Effector memory CD8-positive, alpha-beta T cell (primary cell): ENCODE measurements at regions not wholly inside any gene's neighbourhood (a gene's known extent, or its start where the extent isn't known, plus 50 kb on each side); places are given as distances from the start of the nearest gene placed in this dataset.

Source experiments
- ATAC-seq: fragments of 150-1000 bp; cut with Tn5 transposase; replicated peaks from 2 replicates; pipeline ENCODE4 v1.10.0; 2021; ENCODE audit warnings: mild to moderate bottlenecking, moderate library complexity
- DNase-seq, 3 experiments: peaks; one replicate each; pipeline ENCODE4 v3.0.0; 2021
- H3K27ac Mint-ChIP-seq, 2 donors: one replicate each; pipeline ENCODE4 v1.8.0; 2022; ENCODE audit warnings: mild to moderate bottlenecking in 2 of 2, mixed read lengths in 2 of 2, moderate library complexity in 2 of 2
- H3K27me3 Mint-ChIP-seq, 2 donors: one replicate each; pipeline ENCODE4 v1.8.0; 2022; ENCODE audit warnings: mixed read lengths in 2 of 2
- H3K36me3 Mint-ChIP-seq: one replicate; pipeline ENCODE4 v1.8.0; 2022; ENCODE audit warnings: mild to moderate bottlenecking, moderate library complexity, mixed read lengths; ENCODE audit not compliant: insufficient read depth
- H3K4me1 Mint-ChIP-seq, 2 donors: one replicate each; pipeline ENCODE4 v1.8.0; 2022; ENCODE audit warnings: low read depth in 2 of 2, mixed read lengths in 2 of 2
- H3K4me3 Mint-ChIP-seq, 2 donors: one replicate each; pipeline ENCODE4 v1.8.0; 2022; ENCODE audit warnings: mild to moderate bottlenecking in 2 of 2, mixed read lengths in 2 of 2, moderate library complexity in 2 of 2
- H3K9me3 Mint-ChIP-seq, 2 donors: one replicate each; pipeline ENCODE4 v1.8.0; 2022; ENCODE audit warnings: mixed read lengths in 2 of 2

DNA sequence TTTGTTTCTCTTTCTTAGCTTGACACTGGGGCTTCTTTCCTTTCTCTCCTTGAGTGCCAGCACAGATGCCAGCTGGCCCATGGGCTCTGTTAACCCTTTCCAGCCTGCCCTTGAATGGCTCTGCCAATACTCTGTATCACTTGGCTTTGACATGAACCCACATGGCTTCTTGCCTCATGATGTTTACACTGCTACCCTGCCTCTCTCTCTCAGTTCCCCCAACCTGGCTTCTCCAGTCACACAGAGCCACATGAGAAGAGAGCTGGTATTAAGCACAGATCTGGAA, 262.4 kb downstream of the OMA1 start:
- Mint-ChIP-seq H3K4me3 (no peak overlapping the region), H3K4me1 (no peaks in the 10 kb centered on the region), H3K27me3 (no peaks in the 10 kb centered on the region), H3K36me3 (no peaks in the 10 kb centered on the region), H3K27ac (no peak overlapping the region), H3K9me3 (no peaks in the 10 kb centered on the region)
- ATAC-seq (no peak), DNase-seq (no peak)

DNA sequence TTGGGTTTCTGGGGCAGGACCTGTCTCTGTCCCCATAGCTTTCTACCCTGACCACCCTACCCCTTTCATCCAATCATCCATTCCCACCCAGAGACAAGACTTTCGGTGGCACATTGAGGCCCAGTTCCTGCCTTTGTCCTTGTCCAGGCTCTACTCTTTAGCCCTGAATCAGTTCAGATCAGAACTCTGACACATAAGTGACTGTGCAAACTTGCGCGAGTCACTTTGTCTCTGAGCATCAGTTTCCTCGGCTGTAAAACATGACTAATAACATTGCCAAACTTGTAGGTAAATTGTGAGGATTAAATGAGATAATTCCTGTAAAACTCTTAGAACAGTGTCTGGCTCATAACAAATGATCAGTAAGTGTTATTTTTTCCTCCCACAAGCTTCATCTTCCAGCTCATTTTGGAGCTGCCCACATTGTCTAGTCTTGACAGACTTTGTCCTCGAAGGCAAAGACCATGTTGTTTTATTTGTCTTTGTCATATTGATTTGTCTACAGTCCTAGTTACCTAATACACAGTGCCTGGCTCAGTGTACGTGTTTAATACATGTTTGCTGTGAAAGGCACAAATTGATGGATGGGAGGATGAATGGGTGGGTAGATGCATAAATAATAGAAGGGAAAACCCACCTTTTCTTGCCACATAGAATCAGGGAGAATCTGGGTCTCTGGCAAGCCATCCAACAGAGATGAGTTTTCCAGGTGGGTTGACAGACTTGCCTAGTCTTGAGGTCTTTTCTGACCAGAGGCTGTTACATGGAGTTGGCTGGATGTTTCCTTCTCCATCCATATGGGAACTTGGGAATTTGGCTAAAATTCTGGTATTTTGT, 262.9 kb downstream of the OMA1 start:
- no peak for DNase-seq
- no peaks in the 10 kb centered on the region for H3K36me3 Mint-ChIP-seq
- no peak for ATAC-seq
- H3K4me1 Mint-ChIP-seq, result no peaks in the 10 kb centered on the region
- no peaks in the 10 kb centered on the region for H3K9me3 Mint-ChIP-seq
- no peak overlapping the region for H3K4me3 Mint-ChIP-seq
- H3K27me3 Mint-ChIP-seq, result no peaks in the 10 kb centered on the region
- no peak overlapping the region for H3K27ac Mint-ChIP-seq

DNA sequence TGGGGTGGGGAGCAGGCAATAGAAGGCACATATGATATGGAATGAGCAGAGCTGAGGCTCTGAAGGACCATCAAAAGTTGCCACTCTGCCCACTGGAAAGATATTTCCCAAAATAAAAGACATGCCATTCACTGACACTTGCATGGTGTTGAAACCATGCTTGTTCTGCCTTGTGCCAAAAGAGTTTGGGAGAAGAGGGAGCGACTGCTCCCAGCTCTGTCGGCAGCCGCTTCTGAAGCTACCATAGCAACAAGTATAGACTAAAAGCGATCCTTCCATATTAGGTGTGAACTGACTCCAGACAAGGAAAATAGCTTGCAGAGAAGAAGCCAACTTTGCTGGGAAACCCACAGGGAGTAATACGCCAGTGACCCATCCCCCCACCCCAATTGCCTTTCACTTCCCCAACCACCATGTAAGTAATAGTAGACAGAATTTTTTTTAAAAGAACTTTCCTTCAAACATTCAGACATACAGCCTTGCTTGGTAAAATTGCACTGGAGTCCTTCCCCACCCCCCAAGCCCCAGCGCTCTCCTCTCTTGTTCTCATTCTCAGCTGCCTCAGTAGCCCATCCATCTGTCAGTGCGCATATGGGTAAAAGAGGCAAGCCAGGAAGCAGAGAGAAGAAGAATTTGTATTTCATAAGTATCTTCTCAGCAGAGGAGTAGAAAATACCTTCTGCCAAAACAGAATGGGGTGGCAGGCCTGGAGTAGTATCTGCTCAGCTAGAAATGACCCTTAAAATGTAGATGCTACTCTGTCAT, 263.7 kb downstream of the OMA1 start:
- no peaks in the 10 kb centered on the region for H3K27me3 Mint-ChIP-seq
- ATAC-seq (no peak), DNase-seq (no peak)
- H3K4me1 Mint-ChIP-seq, result no peaks in the 10 kb centered on the region
- H3K36me3 Mint-ChIP-seq, result no peaks in the 10 kb centered on the region
- H3K27ac Mint-ChIP-seq, result no peak overlapping the region
- no peaks in the 10 kb centered on the region for H3K9me3 Mint-ChIP-seq
- no peak overlapping the region for H3K4me3 Mint-ChIP-seq

DNA sequence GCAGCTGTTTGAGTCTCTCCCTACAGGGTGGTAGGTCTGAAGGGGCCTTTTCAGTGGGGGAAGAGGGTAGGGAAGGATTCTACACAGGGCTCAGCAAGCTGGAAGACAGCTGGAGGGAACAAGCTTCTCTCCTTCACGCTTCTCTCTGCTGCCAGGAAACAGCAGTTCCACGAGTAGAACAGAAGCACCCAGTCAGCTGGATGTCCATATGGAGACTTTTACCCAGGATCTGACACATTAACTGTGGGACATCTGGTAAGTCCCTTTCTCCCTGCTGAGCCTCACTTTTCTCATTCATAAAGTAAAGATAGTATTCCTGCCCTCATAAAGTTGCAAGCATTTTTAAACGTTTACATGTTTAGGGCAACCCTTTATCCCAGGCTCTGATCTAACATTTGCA, 280.3 kb downstream of the OMA1 start:
- Mint-ChIP-seq H3K36me3 (no peaks in the 10 kb centered on the region), H3K4me1 (no peaks in the 10 kb centered on the region), H3K9me3 (no peaks in the 10 kb centered on the region), H3K4me3 (no peak overlapping the region), H3K27ac (no peak overlapping the region), H3K27me3 (no peaks in the 10 kb centered on the region)
- DNase-seq (no peak), ATAC-seq (no peak)

DNA sequence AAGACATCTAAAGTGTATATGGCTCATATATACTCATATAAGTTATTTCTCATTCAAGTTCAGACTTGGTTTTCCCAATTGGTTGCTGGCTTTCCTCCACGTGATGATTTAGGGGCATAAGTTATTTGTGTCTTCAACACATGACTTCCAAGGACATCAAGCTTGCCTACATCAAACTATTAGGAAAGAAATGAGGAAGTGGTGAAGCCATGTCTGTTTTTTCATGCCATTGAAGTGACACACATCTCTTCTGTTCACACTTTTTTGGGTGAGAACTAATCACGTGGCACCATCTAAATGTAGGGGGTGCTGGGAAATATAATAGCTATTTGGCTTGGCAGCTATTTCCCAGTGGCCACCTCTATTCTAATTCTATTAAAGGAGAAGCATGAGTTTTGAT, 282.1 kb downstream of the OMA1 start:
- no peaks in the 10 kb centered on the region for H3K4me1 Mint-ChIP-seq
- no peaks in the 10 kb centered on the region for H3K9me3 Mint-ChIP-seq
- no peaks in the 10 kb centered on the region for H3K27me3 Mint-ChIP-seq
- DNase-seq (no peak), ATAC-seq (no peak)
- no peaks in the 10 kb centered on the region for H3K36me3 Mint-ChIP-seq
- H3K4me3 Mint-ChIP-seq, result no peak overlapping the region
- H3K27ac Mint-ChIP-seq, result no peak overlapping the region

DNA sequence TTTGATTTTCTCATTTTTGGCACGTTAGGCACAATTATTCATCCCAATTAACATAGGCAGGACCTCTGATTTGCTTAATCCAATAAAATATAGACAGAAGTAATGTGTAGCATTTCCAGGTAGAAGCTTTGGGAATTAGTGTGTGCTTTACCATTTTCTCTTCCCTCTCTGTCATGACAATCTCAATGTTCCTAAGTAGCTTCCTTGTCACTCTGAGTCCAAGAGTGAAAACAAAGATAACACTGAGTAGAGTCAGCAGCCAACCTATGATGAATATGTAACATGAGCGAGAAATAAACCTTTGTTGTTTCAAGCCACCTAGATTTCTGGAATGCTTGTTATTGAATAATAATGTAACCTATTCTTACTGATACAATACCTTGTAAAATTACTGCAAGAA, 283.8 kb downstream of the OMA1 start:
- Mint-ChIP-seq H3K36me3 (no peaks in the 10 kb centered on the region), H3K27ac (no peak overlapping the region), H3K27me3 (no peaks in the 10 kb centered on the region), H3K4me1 (no peaks in the 10 kb centered on the region), H3K4me3 (no peak overlapping the region), H3K9me3 (no peaks in the 10 kb centered on the region)
- no peak for DNase-seq
- ATAC-seq, result no peak

DNA sequence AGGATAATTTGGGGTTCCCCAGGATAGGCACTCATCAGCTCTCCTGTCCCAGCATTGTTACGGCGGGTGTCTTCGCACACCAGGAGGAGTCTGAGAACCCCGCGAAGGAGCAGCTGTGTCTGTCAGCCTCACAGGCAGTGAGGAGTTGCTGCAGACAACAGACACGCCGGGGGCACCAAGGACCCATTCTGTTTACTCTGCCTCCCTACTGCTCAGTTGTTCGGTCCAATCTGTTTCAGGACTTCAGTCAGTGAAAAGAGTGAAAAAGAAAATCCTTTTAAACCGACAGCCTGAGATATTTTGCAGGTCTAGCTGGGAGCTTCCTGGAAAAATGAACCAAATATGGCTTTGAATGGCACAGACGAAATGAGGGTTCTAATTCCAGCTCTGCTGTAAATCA, 288.4 kb downstream of the OMA1 start:
- no peak overlapping the region for H3K4me3 Mint-ChIP-seq
- DNase-seq (no peak), ATAC-seq (no peak)
- no peaks in the 10 kb centered on the region for H3K9me3 Mint-ChIP-seq
- H3K27me3 Mint-ChIP-seq, result no peaks in the 10 kb centered on the region
- H3K27ac Mint-ChIP-seq, result no peak overlapping the region
- no peaks in the 10 kb centered on the region for H3K36me3 Mint-ChIP-seq
- no peaks in the 10 kb centered on the region for H3K4me1 Mint-ChIP-seq

DNA sequence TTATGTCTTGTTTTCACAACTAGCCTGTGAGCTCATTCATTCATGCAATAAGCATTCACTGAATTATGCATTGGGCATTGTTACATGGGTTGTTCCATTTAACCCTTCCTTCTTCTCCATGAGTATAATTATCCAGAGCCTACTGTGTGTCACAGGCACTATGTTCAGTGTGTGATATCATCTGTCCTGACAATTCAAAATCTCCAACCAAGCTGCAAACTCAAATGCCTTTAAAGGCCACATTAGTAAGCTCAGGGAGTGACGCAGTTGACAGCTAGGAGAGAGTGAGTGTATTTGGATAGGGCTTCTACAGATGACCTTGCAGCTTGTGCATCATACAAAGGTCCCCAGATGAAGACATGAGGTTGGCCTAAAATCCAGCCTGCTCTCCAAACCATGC, 289.5 kb downstream of the OMA1 start:
- Mint-ChIP-seq H3K36me3 (no peaks in the 10 kb centered on the region), H3K4me3 (no peak overlapping the region), H3K4me1 (no peaks in the 10 kb centered on the region), H3K27me3 (no peaks in the 10 kb centered on the region), H3K9me3 (no peaks in the 10 kb centered on the region), H3K27ac (no peak overlapping the region)
- DNase-seq (no peak), ATAC-seq (no peak)

DNA sequence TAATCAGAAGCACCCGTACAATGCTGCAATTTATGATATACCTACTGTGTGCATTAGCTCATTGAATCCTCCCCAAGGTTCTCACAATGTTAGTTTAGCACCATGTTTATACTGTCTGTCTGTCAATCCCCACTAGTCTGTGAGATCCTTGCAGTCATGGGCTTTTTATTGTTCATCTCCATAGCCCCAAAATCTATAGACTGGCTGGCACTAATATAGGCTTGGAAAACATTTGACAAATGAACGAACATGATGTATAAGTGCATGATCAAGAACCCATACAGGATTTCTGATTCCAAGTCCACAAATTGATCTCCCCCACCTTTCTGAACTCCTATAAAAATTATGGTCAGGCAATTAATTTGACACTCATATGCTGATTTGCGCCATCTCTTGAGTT, 290.0 kb downstream of the OMA1 start:
- no peak overlapping the region for H3K27ac Mint-ChIP-seq
- peaks cover 0 to 2% of the 10 kb centered on the region in 2 donors for H3K27me3 Mint-ChIP-seq
- no peaks in the 10 kb centered on the region for H3K4me1 Mint-ChIP-seq
- ATAC-seq, result no peak
- no peak overlapping the region for H3K4me3 Mint-ChIP-seq
- DNase-seq, result no peak
- no peaks in the 10 kb centered on the region for H3K36me3 Mint-ChIP-seq
- no peaks in the 10 kb centered on the region for H3K9me3 Mint-ChIP-seq

DNA sequence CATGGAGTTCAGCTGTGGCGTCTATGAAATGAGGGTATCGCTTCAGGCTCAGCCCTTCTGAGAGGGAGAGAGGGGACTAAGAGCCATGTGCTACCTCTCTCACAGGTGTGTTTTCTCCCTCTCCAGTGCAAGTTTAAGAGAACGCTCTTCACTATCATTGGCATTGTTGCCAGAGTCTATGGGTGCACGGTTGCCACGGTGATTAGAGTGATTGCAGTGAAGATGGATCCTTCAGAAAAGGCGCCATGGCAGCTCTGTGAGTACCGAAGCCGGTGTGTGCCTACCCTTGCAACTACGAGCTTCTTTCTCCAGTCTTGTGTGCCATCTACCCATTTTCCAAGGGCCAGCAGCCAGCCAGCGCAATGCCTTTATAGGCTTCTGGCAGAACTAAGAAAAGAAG, 290.5 kb downstream of the OMA1 start:
- Mint-ChIP-seq H3K9me3 (no peaks in the 10 kb centered on the region), H3K27ac (no peak overlapping the region), H3K27me3 (peaks cover 0 to 7% of the 10 kb centered on the region in 2 donors), H3K36me3 (no peaks in the 10 kb centered on the region), H3K4me1 (no peaks in the 10 kb centered on the region), H3K4me3 (no peak overlapping the region)
- ATAC-seq (no peak), DNase-seq (no peak)

DNA sequence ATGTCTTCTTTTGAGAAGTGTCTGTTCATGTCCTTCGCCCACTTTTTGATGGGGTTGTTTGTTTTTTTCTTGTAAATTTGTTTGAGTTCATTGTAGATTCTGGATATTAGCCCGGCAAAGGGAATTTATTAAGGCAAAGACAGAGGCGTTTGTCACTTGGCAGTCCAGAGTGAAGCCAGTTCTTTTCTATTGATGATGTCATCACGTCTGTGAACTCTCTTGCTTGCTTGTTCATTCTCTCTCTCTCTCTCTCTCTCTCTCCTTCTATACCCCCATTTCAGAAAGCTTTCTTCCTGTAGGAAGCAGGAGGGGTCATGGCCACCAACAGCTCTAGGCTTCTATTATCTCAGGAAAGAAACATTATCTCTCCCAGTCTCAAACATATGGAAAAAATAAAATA, 291.3 kb downstream of the OMA1 start:
- ATAC-seq, result no peak
- Mint-ChIP-seq H3K9me3 (no peaks in the 10 kb centered on the region), H3K27ac (no peak overlapping the region)

DNA sequence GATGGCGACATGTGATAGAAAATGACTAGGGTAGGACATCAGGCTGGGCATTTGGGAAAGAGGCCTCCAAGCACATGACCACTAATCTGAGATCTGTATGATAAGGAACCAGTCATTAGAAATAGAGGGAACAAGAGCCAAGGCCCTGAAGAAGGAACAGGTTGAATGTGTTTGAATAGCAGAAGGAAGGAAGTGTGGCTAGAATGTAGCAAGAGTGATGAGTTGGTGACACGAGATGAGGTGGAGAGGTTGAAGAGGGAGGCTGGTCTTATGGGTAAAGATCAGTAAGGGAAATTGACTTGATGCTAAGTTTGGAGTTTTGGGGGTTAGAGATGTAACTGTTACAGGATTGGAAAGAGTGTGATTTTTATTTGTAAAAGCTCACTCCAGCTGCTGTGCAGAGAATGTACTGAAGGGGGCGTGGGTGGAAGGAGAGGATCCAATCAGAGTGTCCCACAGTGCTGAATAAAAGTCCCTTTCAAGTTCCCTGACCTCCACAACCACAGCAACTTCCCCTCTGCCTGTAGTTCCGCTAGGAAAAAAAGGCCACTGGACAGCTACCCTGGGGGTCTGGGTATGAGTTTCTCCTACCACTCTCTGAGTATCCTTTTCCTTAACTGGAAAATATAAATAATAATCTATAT, 295.0 kb downstream of the OMA1 start:
- no peaks in the 10 kb centered on the region for H3K9me3 Mint-ChIP-seq
- no peak overlapping the region for H3K4me3 Mint-ChIP-seq

More for the DNA sequence above, 291.3 kb downstream of the OMA1 start:
- DNase-seq, result no peak
- no peaks in the 10 kb centered on the region for H3K36me3 Mint-ChIP-seq
- peaks cover 0 to 7% of the 10 kb centered on the region in 2 donors for H3K27me3 Mint-ChIP-seq
- H3K4me1 Mint-ChIP-seq, result peaks cover 0 to 3% of the 10 kb centered on the region in 2 donors
- no peak overlapping the region for H3K4me3 Mint-ChIP-seq

DNA sequence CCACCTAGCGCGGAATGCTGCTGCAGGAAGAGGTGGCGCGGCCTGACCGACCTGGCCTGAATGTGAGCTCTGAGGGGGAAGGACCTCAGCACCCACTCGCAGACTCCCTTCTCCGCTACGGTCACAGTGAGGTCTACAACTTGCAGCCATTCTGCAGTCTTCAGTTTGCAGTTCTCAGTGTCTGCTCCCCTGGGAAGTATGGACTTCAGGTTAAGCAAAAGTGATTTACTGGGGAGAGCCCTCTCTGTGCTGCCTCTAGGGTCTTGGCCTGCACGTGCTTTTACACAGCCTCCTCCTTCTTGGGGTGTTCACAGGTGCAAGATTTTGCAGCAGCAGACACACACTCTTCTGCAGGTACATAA, 296.0 kb downstream of the OMA1 start:
- Mint-ChIP-seq H3K27me3 (peaks cover 28 to 38% of the 10 kb centered on the region in 2 donors), H3K36me3 (no peaks in the 10 kb centered on the region), H3K9me3 (no peaks in the 10 kb centered on the region), H3K4me1 (peaks cover 0 to 6% of the 10 kb centered on the region in 2 donors), H3K4me3 (peak overlapping the region; percentile 66 to 72), H3K27ac (no peak overlapping the region)
- ATAC-seq (no peak), DNase-seq (no peak)

More for the DNA sequence above, 295.0 kb downstream of the OMA1 start:
- no peak for ATAC-seq
- H3K4me1 Mint-ChIP-seq, result peaks cover 0 to 6% of the 10 kb centered on the region in 2 donors
- H3K27me3 Mint-ChIP-seq, result peaks cover 28 to 33% of the 10 kb centered on the region in 2 donors
- no peaks in the 10 kb centered on the region for H3K36me3 Mint-ChIP-seq
- DNase-seq, result no peak
- H3K27ac Mint-ChIP-seq, result no peak overlapping the region
